Activated effector memory CD4-positive, alpha-beta T cell treated with Interleukin-2 at 50 U/mL for 16 hours (primary cell): ENCODE measurements at regions not wholly inside any gene's neighbourhood (a gene's known extent, or its start where the extent isn't known, plus 50 kb on each side); places are given as distances from the start of the nearest gene placed in this dataset.

ENCODE experiments used
- DNase-seq: peaks from one replicate; pipeline ENCODE4 v3.0.0-alpha.2; 2020

DNA sequence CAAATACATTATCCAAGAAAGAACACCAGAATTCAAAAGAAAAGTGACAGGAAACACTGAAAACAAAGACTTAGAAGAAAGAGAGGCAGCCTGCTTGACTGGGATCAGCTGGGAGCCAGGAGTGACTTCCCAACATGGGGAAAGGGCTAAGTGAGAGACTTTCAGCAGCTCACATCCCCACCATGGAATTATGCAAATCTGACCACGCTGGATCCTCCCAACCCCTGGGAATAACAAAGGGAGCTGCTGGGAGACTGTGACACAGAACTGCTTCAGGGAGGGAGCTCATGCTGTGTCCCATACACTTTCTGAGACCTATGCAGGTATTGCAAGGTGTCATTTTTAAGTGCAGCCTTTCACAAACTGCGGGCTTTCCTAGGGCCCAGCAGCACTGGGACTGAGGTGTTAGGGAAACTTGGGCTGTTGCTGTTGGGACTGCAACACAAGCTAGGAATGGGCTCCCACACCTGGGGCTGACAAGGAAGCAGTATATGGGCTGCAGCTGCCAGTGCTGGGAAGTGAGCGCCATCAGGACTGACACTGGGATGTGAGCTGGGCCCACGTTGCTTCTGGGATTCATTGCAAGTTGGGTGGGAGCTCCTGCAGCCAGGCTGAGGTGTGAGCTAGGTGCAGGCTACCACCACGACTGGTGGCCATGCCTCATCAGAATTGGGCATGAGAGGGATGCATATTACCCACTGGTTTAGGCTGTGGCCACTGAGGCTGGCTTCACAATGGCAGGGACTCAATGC, 139.1 kb downstream of the KDR start:
- no peak for DNase-seq

- no peak for DNase-seq
Measured at GRCh38 chr4:54976682-54977081, 148.7 kb downstream of the KDR start.

GRCh38 chr4:54976031-54976430, 149.4 kb downstream of the KDR start:
- DNase-seq = no peak

GRCh38 chr4:54973784-54974183, 151.6 kb downstream of the KDR start:
- no peak for DNase-seq

GRCh38 chr4:54971474-54971950, 153.9 kb downstream of the KDR start:
- no peak for DNase-seq

DNA sequence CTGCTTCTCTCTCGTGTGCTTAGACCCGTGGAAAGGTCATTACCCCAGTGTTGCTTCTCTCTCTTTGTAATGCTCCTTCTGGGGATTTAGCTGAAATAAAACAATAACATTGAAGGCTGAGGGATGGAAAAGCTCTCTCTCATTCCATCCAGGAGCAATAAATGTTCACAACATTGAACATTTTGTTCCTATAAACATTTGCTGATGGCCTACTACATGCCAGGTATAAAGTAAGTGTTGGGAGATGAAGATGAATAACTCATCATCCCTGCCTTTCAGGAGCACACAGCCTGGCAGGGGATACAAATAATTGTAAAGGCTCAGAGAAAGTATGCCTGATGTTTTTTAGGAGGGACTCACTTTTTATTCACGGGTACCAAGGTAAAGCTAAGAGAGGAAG, 158.1 kb downstream of the KDR start:
- DNase-seq = no peak

DNA sequence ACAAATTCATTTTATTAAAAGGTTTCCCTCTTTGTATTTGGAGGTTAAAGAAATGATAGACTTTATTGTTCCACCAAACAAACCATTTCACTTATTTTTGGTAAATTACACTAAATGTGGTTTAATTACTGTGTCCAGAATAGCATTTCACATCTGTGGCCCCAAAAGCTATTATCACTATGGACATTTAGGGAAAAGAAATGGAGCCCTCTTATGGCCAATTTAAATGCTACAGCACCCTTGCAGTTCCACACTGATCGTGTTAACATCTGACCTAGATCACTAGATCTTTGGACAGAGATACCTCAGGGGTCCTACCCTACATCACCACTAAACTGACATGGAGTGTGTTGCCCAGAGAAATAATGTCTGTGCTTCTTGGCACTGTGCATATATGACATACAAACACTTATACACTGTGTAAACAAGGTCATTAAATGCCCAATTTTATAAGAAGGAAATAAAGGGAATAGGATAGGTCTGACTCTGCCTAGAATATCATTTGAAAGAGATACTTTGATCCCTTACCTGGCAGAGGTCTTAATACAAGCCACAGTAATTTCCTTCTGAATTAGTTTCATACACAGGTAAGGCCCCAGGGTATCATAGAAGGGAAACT, 163.9 kb downstream of the KDR start:
- no peak for DNase-seq

DNA sequence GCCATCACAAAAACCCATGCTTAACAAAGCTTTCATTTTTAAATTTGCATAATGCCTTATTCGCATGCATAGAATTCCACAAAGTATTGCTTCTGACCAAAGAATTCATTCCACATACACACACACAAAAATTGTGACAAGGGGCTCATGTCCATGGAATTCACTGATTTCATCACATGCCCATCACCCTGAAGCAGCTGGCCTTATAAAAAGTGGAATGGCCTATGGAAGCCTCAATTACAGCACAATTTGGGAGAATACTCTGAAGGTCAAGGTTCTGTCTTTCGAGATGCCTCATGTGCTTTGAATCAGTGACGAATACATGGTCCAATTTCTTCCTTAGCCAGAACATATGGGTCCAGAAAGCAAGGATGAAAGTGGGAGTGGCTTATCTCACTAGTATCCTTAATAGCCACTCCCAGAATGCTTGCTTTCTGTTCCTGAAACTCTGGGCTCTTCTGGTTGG, 165.7 kb downstream of the KDR start:
- no peak for DNase-seq

DNA sequence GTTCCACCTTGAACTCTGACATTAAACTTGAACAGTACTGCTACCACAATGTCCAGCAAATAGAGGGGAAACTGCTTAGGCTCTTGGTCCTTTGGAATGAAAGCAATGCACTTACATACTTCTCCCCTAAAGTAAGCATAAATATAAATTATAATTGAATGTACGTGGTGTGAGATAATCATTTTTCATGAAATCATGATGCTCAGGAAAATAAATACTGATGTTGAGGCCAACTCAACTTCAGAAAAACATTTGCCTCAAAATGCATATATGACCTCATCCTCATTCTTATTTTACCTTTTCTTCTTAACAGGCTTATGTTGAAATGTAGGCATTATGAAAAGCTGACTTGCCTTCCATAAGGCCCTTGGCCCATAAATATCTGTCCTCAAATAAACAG, 166.3 kb downstream of the KDR start:
- no peak for DNase-seq

DNA sequence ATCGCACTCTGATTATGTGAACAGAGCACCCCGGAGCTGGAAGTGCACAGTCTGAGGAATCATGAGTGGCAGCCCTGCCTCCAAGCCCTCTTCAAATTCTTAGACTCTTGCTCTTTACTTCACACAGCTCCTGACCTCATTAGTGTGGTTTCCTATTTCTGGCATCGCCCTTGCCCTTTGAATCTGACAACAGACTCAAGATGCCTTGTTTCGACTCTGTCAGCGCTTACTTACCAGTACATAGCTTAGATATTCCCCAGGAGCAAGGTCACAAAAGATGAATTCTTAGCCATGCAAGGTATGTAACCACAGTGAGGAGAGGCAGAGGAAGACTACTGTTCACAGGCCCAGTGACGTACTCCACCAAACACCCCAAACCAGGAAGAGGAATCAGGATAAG, 167.2 kb downstream of the KDR start:
- DNase-seq = no peak

GRCh38 chr4:54954656-54955388, 170.6 kb downstream of the KDR start:
- DNase-seq = no peak

DNA sequence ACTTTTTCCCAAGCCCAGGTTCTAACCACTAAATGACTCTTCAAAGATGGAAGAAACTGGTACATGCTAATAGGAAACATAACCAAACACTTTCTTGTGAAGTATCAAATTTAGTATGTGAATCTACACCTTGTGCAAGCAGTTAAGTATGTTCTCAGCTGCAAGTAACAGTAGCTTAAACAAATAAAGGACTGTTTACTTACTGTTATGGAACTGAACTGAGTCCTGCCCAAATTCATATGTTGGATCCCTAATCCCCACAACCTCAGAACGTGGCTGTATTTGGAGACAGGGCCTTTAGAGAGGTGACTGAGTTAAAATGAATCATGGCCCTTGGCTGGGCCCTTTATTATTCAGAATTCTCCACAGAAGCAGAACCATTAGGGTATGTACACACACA, 178.7 kb downstream of the KDR start:
- DNase-seq = no peak

GRCh38 chr4:54945838-54946237, 179.6 kb downstream of the KDR start:
- no peak for DNase-seq

GRCh38 chr4:54942721-54943120, 182.7 kb downstream of the KDR start:
- no peak for DNase-seq

- peak; percentile 14 for DNase-seq
Measured at GRCh38 chr4:54941994-54942552, 183.3 kb downstream of the KDR start.

DNA sequence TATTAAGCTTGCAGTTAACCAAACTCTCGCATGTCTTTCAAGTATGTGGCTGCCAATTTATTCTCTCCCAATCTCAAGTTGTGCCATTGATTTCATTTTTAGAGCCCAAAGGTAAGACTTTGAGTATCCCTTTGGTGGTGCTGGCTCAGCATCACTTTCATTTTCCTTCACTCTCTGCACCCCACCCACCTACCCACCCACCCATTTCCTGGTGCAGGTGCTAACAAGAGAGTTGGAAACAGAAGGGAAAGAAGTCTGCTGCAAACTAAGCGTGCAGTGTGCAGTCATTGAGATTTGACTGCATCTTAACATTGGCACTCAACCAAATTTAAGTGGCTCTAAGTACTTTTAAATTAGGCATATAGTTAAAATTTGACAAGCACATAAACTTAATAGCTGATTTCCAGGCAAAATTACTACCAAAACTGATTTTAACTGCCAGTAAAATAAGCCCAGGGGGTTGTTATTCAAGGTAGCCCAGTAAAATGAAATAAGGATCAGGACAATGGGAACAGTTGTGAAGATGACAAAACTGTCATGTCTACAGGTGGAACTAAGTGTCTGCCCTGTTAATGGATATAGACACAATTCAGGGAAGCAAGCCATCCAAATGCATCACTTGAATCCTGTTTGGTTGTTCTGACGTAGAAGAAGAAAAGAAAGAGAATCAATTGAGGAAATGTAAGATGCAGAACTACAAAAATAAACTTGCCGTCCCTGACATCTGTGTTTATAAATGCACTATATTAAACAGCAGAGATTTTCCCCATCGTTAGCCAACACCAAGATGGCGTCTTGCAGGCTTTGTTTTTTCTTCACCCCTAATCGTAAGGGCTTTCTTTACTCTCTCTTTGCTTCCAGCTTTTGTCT, 184.2 kb downstream of the KDR start:
- no peak for DNase-seq

- no peak for DNase-seq
Measured at GRCh38 chr4:54937501-54937900, 187.9 kb downstream of the KDR start.

GRCh38 chr4:54933579-54933978, 191.8 kb downstream of the KDR start:
- DNase-seq = no peak

- no peak for DNase-seq
Measured at GRCh38 chr4:54930226-54930625, 195.2 kb downstream of the KDR start.

GRCh38 chr4:54929459-54929858, 195.9 kb downstream of the KDR start:
- no peak for DNase-seq

- no peak for DNase-seq
Measured at GRCh38 chr4:54924891-54925290, 200.5 kb downstream of the KDR start.

GRCh38 chr4:54915276-54915675, 210.1 kb downstream of the KDR start:
- no peak for DNase-seq

DNA sequence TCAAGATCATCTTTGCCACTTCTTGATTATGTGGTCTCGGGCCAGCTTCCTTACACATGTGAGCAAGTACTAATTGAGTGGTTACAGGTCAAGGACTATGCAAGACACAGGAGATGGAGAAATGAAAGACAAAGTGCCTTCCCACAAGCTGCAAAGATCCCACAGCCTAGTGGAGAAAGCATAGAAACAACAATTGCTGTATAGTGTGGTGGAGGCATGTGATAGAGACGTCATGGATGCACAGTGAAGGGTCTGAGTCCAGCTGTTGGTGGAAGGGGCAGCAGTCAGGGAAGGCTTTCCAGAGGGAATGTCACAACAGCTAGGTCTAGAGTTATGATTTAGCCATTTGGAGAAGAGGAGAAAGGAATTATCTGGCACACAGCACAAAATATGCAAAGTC, 210.6 kb downstream of the KDR start:
- no peak for DNase-seq
